DOHH2 (cell line): ENCODE measurements at regions not wholly inside any gene's neighbourhood (a gene's known extent, or its start where the extent isn't known, plus 50 kb on each side); places are given as distances from the start of the nearest gene placed in this dataset.

Experiments used
- CTCF ChIP-seq: fragments of 200-600 bp; sonication (generic); IDR thresholded peaks from one replicate; pipeline ENCODE4 v1.5.1; 2014; ENCODE audit warnings: antibody characterized with exemption, mild to moderate bottlenecking, low read depth, low read length; ENCODE audit not compliant: poor library complexity, severe bottlenecking
- EZH2phosphoT487 ChIP-seq: fragments of 200-600 bp; sonication (generic); IDR thresholded peaks from 2 replicates; pipeline ENCODE4 v1.6.1; 2017; ENCODE audit warnings: borderline replicate concordance, mild to moderate bottlenecking, antibody characterized with exemption, low read length, moderate library complexity, mixed read lengths

- no peak for TF ChIP-seq CTCF
- TF ChIP-seq EZH2phosphoT487 = no peak
Observed at GRCh38 chr7:98559219-98559618, 57.9 kb upstream of the NPTX2 start.
